WTC11 (cell line): ENCODE measurements at regions not wholly inside any gene's neighbourhood (a gene's known extent, or its start where the extent isn't known, plus 50 kb on each side); places are given as distances from the start of the nearest gene placed in this dataset.

Experiments used
- ATAC-seq: fragments of 200-7000 bp; cut with Tn5 transposase; 2 replicates; pipeline ENCODE4 v1.10.0; 2021; ENCODE audit warnings: mild to moderate bottlenecking, moderate library complexity
- CTCF ChIA-PET: fragments of 300-600 bp; sonication (Branson Sonifier 250); formaldehyde crosslinking; loops from one replicate; lab custom pipeline; 2021; ENCODE audit warnings: antibody characterized with exemption; lab: Charles Lee
- POLR2A ChIA-PET: fragments of 350-600 bp; sonication (Branson Sonifier 250); formaldehyde crosslinking; loops from one replicate; lab custom pipeline; 2021; ENCODE audit warnings: antibody characterized with exemption; lab: Charles Lee
- DNase-seq: peaks from one replicate; pipeline ENCODE4 v3.0.0; 2021; ENCODE audit warnings: low spot score
- H3K27ac Mint-ChIP-seq: 2 replicates; pipeline ENCODE4 v1.8.0; 2021; ENCODE audit warnings: mixed read lengths
- H3K27me3 Mint-ChIP-seq: 2 replicates; pipeline ENCODE4 v1.8.0; 2021; ENCODE audit warnings: low read depth, mild to moderate bottlenecking, moderate library complexity, mixed read lengths
- H3K36me3 Mint-ChIP-seq: 2 replicates; pipeline ENCODE4 v1.8.0; 2021; ENCODE audit warnings: mixed read lengths
- H3K4me1 Mint-ChIP-seq: 2 replicates; pipeline ENCODE4 v1.8.0; 2022; ENCODE audit warnings: mixed read lengths
- H3K4me3 Mint-ChIP-seq: 2 replicates; pipeline ENCODE4 v1.8.0; 2021; ENCODE audit warnings: mild to moderate bottlenecking, moderate library complexity, mixed read lengths
- H3K9me3 Mint-ChIP-seq: 2 replicates; pipeline ENCODE4 v1.8.0; 2021; ENCODE audit warnings: mixed read lengths
- ATF1 ChIP-seq: sonication (generic); formaldehyde crosslinking; IDR thresholded peaks from 2 replicates; pipeline ENCODE4 v1.8.1; 2023; ENCODE audit warnings: mild to moderate bottlenecking, moderate library complexity, missing genetic modification reagents
- ATF2 ChIP-seq: sonication (generic); formaldehyde crosslinking; IDR thresholded peaks from 2 replicates; pipeline ENCODE4 v1.8.1; 2022; ENCODE audit warnings: low read depth, missing genetic modification reagents, borderline replicate concordance
- E2F4 ChIP-seq: sonication (generic); formaldehyde crosslinking; IDR thresholded peaks from 2 replicates; pipeline ENCODE4 v1.8.1; 2022; ENCODE audit warnings: low read depth, mild to moderate bottlenecking, moderate library complexity, missing genetic modification reagents, borderline replicate concordance
- EMX1 ChIP-seq: fragments of 250-450 bp; sonication (Bioruptor Pico); IDR thresholded peaks from 2 replicates; pipeline ENCODE4 v1.8.0; 2021; ENCODE audit warnings: mild to moderate bottlenecking
- ERG ChIP-seq: fragments of 250-450 bp; sonication (Bioruptor Pico); IDR thresholded peaks from 2 replicates; pipeline ENCODE4 v1.8.0; 2021; ENCODE audit warnings: mild to moderate bottlenecking
- FOXP1 ChIP-seq: sonication (generic); formaldehyde crosslinking; IDR thresholded peaks from 2 replicates; pipeline ENCODE4 v1.8.0; 2022; ENCODE audit warnings: missing genetic modification reagents, mild to moderate bottlenecking, moderate library complexity, borderline replicate concordance
- JAZF1 ChIP-seq: fragments of 250-450 bp; sonication (Bioruptor Pico); IDR thresholded peaks from 2 replicates; pipeline ENCODE4 v1.9.0; 2021; ENCODE audit warnings: moderate library complexity, mild to moderate bottlenecking, inconsistent platforms
- MAX ChIP-seq: sonication (generic); formaldehyde crosslinking; IDR thresholded peaks from 2 replicates; pipeline ENCODE4 v1.8.0; 2022; ENCODE audit warnings: mild to moderate bottlenecking, missing genetic modification reagents
- MLX ChIP-seq: sonication (generic); formaldehyde crosslinking; IDR thresholded peaks from 2 replicates; pipeline ENCODE4 v1.8.1; 2023; ENCODE audit warnings: mild to moderate bottlenecking, missing genetic modification reagents, moderate library complexity
- NFYB ChIP-seq: sonication (generic); formaldehyde crosslinking; conservative IDR thresholded peaks from 2 replicates; pipeline ENCODE4 v1.8.0; 2022; ENCODE audit warnings: low read depth, missing genetic modification reagents
- NR2C2 ChIP-seq: sonication (generic); formaldehyde crosslinking; IDR thresholded peaks from 2 replicates; pipeline ENCODE4 v1.8.0; 2022; ENCODE audit warnings: mild to moderate bottlenecking, missing genetic modification reagents
- SMAD3 ChIP-seq: sonication (generic); formaldehyde crosslinking; IDR thresholded peaks from 2 replicates; pipeline ENCODE4 v1.8.0; 2022; ENCODE audit warnings: missing genetic modification reagents, mild to moderate bottlenecking, borderline replicate concordance
- ZBTB43 ChIP-seq: sonication (generic); formaldehyde crosslinking; IDR thresholded peaks from 2 replicates; pipeline ENCODE4 v1.8.1; 2023; ENCODE audit warnings: mild to moderate bottlenecking, missing genetic modification reagents
- ZNF416 ChIP-seq: fragments of 250-450 bp; sonication (Bioruptor Pico); IDR thresholded peaks from 2 replicates; pipeline ENCODE4 v1.9.0; 2021; ENCODE audit warnings: mild to moderate bottlenecking, inconsistent platforms
- ZNF423 ChIP-seq: fragments of 250-450 bp; sonication (Bioruptor Pico); IDR thresholded peaks from 2 replicates; pipeline ENCODE4 v2.1.2; 2022; ENCODE audit warnings: mild to moderate bottlenecking, moderate library complexity
- ZNF425 ChIP-seq: fragments of 250-450 bp; sonication (Bioruptor Pico); conservative IDR thresholded peaks from 2 replicates; pipeline ENCODE4 v1.9.0; 2021; ENCODE audit warnings: mild to moderate bottlenecking
- ZNF512 ChIP-seq: sonication (generic); formaldehyde crosslinking; IDR thresholded peaks from 2 replicates; pipeline ENCODE4 v1.8.1; 2022; ENCODE audit warnings: missing genetic modification reagents, borderline replicate concordance
- ZNF532 ChIP-seq: fragments of 250-450 bp; sonication (Bioruptor Pico); IDR thresholded peaks from 2 replicates; pipeline ENCODE4 v1.9.0; 2021; ENCODE audit warnings: mild to moderate bottlenecking, borderline replicate concordance
- ZNF671 ChIP-seq: fragments of 250-450 bp; sonication (Bioruptor Pico); IDR thresholded peaks from 2 replicates; pipeline ENCODE4 v1.8.0; 2021; ENCODE audit warnings: mild to moderate bottlenecking

- ChIA-PET CTCF (interaction anchor here (1.4 kb wide), 1 partner anchor 538 kb away, joined by 3 read pairs; no protein-coding TSS in a partner anchor), POLR2A (no interaction called here)
- Mint-ChIP-seq H3K36me3 (no peaks in the 10 kb centered on the region), H3K4me1 (peaks cover 13% of the 10 kb centered on the region), H3K4me3 (no peak overlapping the region), H3K27me3 (no peaks in the 10 kb centered on the region), H3K9me3 (no peaks in the 10 kb centered on the region), H3K27ac (no peak overlapping the region)
- ATAC-seq (no peak), DNase-seq (no peak)
- TF ChIP-seq ZNF416 (no peak), ZNF671 (CRISPR knock-in tag) (no peak), ZNF512 (no peak), NFYB (CRISPR knock-in tag) (no peak), ATF1 (CRISPR knock-in tag) (no peak), MAX (CRISPR knock-in tag) (no peak), ERG (CRISPR knock-in tag) (no peak), ZNF425 (CRISPR knock-in tag) (no peak), ZNF423 (no peak)
- TF ChIP-seq, all 79 proteins: peak for 0
Measured at GRCh38 chr18:60534538-60534937, 162.0 kb upstream of the MC4R start.

- Mint-ChIP-seq H3K36me3 (no peaks in the 10 kb centered on the region), H3K9me3 (no peaks in the 10 kb centered on the region), H3K27ac (no peak overlapping the region), H3K4me3 (no peak overlapping the region), H3K27me3 (no peaks in the 10 kb centered on the region), H3K4me1 (peaks cover 13% of the 10 kb centered on the region)
- DNase-seq, result no peak
- no peak for ATAC-seq
- ChIA-PET CTCF (no interaction called here), POLR2A (interaction anchor here (0.7 kb wide), 1 partner anchor 13 kb away, joined by 4 read pairs; no protein-coding TSS in a partner anchor)
- no peak for TF ChIP-seq ZNF532 (CRISPR knock-in tag)
- TF ChIP-seq FOXP1 (CRISPR knock-in tag), result no peak
- no peak for TF ChIP-seq ZBTB43
- TF ChIP-seq ATF2 (CRISPR knock-in tag), result no peak
- no peak for TF ChIP-seq E2F4 (CRISPR knock-in tag)
- no peak for TF ChIP-seq EMX1
- TF ChIP-seq JAZF1 (CRISPR knock-in tag), result no peak
- no peak for TF ChIP-seq NR2C2 (CRISPR knock-in tag)
- TF ChIP-seq MLX (CRISPR knock-in tag), result no peak
- TF ChIP-seq SMAD3 (CRISPR knock-in tag), result no peak
- TF ChIP-seq ZNF416, result no peak
Measured at GRCh38 chr18:60537074-60537473, 164.5 kb upstream of the MC4R start.
